HG02943 (cell line): ENCODE measurements at regions not wholly inside any gene's neighbourhood (a gene's known extent, or its start where the extent isn't known, plus 50 kb on each side); places are given as distances from the start of the nearest gene placed in this dataset.
"Not testable (repeated sequence)": the region's sequence is repeated elsewhere in the genome, so short reads cannot be mapped to it uniquely, and the experiment has no call there.

ENCODE experiments used
- ATAC-seq: cut with Tn5 transposase; IDR thresholded peaks from one replicate; pipeline ENCODE4 v1.9.1; 2021; ENCODE audit warnings: mild to moderate bottlenecking, low read depth, moderate library complexity; ENCODE audit not compliant: unreplicated experiment

DNA sequence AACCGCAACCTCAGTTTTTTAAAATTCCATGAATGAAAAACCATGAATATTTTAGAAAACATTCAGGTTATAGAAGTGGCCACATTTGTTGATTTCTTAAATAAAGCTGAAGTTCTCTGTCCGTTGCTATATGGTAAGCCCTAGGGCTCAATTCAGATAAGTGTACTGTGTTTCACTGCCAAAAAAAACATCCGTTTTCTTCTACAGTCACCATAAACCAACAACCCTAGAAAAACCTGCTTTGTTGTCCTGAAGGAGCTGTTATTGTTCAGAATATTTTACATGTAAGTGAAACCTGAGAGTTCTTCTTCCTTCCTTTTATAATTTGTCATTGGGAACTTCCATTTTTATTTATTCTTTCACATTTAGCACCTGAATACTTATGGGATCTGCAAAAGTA lies 274.1 kb downstream of the TFAP2A start:
- ATAC-seq, result no peak

DNA sequence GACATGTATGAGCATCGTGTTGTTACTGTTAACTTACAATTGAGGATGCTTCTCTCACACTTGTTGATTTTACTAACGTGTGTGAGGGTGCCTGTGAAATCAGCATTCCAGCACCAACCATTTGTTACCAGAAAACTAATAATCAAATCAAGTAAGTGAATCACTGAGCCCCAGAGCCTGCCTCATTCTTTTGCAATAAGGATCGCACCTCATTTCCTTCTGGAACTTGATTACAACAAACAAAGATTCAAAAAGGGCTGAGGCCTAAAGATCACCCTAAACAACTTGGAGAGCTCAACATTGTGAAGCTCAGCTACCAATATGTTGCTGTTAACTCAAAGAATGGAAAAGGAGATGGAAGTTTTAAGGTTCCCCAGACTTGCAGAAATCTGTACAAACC lies 274.7 kb downstream of the TFAP2A start:
- ATAC-seq, result no peak

DNA sequence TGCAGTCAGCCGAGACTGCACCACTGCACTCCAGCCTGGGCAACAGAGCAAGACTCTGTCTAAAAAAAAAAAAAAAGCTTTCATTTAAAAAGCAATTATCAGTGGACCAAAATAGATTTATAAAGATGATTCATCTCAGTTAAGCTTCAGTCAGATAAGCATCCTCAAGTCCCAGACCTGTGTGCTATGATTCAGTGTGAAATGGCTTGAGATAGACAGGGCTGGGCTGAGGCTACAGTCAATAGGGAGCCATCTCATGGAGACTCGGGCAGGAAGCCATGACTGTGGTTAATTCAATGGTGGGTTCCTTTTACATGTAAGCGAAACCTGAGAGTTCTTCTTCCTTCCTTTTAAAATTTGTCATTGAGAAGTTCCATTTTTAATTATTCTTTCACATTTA lies 276.0 kb downstream of the TFAP2A start:
- ATAC-seq, result no peak

DNA sequence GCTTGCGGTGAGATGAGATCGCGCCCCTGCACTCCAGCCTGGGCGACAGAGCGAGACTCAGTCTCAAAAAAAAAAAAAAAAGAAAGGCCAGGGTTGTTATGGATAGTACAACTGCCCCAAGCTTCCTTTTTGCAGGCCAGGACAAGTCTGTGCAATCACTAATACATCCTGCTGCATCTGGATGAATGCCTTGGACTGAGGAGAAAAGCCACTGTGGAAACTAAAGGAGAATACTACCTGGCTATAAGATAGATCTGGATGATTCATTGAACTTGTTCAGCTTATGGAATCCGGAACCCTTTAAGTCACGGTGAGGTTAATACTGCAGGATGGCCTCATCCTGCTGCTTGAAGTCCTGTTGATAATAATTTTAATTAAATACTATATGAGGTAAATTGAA lies 278.2 kb downstream of the TFAP2A start:
- no peak for ATAC-seq

DNA sequence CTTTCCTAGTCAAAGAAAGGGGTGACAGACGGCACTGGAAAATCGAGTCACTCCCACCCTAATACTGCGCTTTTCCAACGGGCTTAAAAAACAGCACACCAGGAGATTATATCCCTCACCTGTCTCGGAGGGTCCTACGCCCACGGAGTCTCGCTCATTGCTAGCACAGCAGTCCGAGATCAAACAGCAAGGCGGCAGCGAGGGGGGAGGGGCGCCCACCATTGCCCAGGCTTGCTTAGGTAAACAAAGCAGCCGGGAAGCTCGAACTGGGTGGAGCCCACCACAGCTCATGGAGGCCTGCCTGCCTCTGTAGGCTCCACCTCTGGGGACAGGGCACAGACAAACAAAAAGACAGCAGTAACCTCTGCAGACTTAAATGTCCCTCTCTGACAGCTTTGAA lies 280.7 kb downstream of the TFAP2A start:
- not testable (repeated sequence) for ATAC-seq

DNA sequence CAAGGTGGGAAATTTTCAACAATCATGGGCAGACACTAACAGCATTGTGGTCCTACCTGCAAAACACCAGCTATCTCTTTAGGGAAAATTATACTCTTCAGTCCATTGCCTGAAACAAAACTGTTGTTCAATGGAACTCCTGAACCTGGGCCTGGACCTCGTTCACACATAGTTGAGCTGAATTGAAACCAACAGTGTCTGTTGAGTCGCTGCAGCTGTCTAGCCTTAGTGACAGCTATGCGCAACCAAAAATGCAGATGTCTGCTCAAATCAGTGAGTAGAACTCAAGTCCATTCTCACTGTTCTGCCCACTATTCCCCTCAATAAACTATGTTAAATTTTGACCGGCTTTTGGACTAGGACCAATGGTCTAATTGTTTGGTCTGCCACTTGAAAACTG lies 286.2 kb downstream of the TFAP2A start:
- no peak for ATAC-seq

DNA sequence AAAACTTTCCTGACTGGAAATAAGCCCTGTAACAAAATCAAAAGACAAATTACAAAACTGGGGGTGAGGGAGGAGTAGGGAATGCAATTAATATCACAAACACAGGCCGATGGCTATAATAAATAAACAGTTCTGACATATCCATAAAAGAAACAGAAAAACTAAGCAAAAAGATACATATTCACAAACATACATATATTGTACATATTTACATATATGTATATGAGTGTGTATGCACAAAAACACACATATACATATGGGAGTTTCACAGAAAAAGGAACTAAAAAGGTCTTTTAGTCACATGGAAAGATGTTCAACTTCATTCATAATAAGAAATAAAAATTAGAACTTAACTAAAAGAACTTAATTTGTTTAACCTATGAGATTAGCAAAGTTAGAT lies 292.7 kb downstream of the TFAP2A start:
- ATAC-seq, result no peak

DNA sequence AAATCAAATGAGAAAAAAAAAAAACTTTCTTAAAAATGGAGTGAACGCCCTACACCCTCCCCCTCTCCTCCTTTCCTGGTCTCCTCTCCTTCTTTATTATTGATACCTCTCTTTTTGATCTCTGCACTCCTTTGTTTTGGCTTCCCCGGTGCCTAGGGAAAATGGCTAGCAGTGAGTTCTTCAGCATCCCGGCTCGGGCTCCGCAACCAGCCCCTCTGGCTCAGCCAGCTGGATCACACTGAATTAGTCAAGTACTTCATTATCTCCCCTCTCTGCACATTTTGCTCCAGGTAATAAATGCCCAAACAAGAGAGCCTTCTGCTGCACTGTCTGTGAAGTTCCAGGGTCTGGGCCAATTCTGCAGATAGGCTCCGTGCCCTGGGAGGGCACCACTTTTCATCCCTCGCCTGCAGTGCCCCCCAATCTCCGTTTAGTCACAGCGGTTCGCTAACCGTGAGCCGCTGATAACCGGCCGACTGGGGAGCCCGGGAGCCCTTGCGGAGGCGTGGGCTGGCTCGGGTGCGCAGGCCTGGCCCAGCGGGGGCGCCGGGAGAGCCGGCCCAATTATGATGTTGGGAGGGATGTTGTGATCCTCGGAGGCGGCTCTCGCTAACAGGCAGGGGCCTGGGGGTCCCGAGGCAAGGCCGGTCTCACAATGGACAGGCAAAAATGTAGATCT lies 301.9 kb downstream of the TFAP2A start:
- ATAC-seq, result no peak

DNA sequence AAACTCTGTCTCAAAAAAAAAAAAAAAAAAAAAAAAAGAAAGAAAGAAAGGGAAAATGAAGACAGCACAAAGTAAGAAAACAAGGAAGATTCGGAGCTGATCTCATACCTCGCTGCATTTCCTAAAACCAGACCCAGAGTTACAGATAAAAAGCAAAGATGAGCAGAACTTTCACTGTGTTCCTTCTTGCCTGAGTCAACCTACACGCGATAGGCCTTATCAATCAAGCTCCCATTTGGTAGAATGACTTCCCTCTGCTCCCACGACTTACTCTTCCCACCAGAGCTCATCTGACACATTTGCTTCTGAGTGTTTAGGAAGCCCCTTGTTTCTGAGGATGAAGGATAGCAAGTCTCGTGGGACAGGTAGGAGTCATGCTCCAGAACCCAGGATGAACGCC lies 302.9 kb downstream of the TFAP2A start:
- no peak for ATAC-seq

DNA sequence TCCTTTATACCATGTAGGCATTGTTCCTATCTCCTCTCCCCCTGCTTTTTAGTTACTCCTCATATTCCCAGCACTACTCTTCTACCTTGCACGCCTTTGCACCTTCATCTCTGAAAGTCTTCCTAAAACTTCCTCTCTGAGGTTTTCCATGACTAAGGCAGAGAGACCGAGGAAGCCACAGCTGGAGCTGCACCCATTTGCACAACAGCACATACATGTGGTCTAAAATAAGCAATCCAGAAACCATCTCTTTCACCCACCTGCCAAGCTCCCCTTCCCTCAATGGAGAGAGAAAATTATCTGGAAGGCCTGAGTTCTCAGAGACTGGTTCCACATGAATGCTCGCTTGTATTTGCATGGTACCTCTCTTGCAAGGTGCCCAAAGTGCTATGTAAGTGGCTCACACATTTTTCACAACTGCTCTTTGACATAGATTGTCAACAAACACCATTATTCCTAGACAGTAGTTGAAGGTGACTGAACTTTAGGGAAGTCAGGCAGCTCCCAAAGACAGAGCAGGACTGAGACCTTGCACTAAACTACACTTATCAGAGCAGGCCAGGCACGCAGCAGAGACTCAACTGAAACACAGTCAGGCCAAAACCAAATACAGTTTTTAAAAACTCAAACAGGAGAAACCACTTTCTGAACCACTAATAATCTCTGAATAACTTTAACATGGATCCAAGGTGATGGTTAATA lies 313.2 kb downstream of the TFAP2A start:
- no peak for ATAC-seq

DNA sequence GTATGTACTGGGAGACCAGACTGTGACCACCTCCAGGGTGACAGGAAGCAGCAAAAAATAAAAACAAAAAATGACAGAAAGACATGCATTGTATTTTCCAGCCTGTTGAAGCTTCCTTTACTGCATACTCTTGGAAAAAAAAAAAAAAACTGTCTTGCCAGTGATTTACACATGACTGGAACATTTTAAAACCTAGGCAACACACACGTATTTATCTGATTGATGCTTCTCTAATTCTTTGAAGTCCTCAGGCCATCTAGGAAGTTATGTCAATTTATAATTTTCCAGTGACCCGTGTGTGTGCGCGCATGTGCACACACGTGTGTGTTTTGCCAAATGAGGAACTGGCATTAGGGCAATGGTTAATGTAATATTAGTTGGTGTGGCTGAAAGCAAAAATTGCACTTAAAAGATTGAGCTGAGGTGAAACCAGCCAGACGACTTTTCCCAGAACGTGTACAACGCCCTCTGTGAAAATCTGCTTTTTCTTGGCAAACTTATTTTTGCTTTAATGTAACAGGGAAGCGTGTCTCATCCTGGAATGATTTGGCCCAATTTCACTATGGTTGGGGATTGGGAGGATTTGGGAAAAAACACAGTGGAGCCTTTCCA lies 315.2 kb downstream of the TFAP2A start:
- ATAC-seq, result no peak

DNA sequence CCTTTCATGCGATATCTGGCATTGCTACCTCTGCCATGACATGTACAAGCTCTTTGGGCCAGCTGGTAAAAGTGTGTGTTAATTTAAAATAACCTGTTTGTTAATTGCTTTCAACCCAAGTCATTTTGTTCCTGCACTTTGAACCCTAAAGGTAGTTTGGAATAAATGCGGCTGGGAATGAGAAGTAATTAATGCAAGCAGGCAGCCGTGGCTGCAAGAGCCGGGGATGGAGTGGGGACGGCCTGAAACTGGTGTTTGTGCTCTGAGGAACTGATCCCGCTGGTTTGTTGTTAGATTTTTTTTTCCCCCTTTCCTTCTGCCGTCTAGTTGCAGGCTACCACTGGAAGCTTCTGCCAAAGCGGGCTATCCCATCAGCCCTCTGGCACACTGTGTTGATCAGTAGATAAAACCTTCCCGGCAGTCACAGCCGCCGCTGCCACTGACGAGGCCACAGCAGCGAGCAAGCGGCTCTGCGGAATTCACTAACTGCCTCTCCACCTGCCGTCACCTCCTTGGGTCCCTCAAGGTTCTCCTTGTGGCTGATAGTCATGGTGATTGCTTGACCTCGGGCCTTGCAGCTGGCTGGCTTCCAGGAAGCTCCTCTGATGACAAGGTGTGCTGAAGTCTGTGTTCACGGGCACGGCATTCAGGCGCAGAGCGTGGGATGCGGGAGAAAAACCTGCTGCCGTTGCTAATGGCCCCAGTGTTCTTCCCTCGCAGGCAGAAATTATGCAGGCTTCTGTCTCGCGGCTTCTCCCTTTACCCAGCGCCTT lies 315.9 kb downstream of the TFAP2A start:
- ATAC-seq, result no peak

DNA sequence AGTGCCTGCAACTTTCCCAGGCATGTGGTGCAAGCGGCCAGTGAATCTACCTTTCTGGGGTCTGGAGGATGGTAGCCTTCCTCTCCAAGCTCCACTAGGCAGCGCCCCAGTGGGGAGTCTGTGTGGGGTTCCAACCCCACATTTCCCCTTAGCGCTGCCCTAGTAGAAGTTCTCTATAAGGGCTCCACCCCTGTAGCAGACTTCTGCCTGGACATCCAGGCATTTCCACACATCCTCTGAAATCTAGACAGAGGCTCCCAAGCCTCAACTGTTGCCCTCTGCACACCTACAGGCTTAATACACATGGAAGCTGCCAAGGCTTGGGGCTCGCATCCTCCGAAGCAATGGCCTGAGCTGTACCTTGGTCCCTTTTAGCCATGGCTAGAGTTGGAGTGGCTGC lies 321.6 kb downstream of the TFAP2A start:
- ATAC-seq, result no peak

DNA sequence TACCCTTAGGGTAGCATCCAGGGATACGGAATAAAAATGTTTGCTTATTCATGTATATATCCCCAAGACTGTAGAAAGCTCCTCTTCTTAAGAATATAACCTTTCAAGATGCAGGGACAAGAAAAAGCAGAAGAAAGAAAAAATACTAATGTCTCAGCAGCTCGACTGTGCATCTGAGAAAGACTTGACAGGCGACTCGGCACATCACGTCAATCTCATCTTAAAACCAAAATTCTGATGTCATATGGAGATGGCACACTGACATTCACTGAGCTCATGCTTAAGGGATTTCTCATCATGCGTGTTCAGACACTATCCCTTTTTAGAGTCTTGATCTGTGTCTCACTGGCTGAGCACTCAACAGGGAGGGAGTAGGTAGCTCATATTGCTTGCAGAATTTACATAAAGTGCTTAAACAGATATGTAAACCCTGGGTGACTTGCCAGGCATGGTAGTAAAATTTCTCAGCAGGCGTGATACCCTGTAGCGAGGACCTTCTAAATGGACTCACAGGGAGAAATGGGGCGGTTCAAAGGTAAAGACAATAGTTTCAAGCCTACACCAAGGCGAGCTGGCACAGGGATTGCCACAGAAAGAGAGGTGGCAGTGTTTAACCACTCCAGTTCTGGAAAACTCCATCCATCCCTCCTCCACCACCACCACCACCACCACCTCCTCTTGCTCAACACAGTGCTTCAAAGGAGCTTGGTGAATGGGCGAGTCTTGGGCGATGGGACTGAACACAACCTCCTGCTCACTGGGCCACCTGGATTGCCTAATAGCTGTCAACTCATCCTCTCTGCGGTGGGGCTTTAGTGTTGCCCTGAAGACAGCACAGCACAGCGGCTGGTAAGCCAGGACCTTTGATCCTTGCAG lies 330.5 kb downstream of the TFAP2A start:
- ATAC-seq, result no peak

DNA sequence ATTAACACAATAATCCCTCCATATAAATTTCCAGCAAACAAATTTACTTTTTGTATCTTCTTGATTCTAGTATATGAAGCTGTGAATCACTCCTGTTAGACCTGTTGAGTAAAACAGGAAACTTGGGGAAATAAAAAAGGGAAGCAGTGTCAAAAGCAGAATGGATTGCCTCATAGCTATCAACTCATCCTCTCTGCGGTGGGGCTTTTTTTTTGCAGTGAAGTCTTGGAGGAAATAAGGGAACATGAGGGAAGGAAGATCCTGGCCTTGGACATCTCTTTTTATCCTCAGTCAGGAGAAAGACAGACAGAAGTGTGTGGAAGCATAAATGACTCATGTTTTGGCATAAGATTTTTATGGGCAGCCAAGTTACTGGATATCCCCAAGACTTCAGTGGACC lies 332.5 kb downstream of the TFAP2A start:
- no peak for ATAC-seq

DNA sequence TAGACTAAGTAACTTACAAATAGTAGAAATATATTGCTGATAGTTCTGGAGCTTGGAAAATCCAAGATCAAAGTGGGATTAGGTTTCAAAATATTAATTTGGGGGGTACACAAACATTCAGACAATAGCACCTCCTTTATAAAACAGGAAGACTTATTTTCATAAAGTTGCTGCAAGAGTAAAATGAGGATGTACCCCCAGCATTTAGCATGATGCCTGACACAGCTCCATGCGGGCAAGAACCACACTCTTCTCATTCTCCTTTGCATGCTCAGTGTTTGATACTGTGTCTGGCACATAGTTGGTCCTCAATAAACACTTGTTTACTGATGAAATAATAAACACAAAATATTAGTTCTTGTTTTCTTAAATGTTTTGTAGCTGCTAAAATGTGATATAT lies 332.9 kb downstream of the TFAP2A start:
- no peak for ATAC-seq

DNA sequence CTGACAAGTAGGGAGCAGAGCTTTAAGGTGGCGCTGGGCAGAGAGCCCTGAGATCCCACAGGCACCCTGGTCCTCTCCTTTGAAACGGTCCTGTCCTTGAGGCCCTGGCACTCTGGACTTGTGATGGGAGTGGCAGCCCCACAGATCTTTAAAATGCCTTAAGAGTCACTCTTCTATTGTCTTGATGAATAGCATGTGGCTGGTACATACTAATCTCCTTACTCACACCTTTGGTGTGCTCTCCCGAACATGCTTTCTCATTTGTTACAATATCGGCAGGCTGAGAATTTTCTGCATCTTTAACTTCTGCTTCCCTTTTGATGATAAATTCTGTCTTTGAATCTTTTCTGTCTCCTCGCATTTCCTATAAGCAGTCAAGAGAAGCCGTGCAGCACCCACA lies 333.8 kb downstream of the TFAP2A start:
- ATAC-seq, result no peak

DNA sequence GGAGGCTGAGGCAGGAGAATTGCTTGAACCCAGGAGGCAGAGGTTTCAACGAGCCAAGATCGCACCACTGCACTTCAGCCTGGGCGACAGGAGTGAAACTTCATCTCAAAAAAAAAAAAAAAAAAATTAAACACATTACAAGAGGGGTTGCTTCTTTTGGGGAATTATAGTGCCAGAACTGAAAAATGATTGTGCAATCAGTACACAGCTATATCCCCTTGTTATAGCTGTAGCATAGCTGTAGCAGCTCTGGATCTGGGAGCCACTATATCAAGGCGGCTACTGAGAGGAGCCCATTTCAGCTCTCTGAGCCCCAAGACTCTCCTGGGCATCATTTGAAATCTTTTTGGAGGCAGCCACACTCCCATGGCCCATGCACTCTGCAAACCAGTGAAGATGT lies 334.3 kb downstream of the TFAP2A start:
- no peak for ATAC-seq

DNA sequence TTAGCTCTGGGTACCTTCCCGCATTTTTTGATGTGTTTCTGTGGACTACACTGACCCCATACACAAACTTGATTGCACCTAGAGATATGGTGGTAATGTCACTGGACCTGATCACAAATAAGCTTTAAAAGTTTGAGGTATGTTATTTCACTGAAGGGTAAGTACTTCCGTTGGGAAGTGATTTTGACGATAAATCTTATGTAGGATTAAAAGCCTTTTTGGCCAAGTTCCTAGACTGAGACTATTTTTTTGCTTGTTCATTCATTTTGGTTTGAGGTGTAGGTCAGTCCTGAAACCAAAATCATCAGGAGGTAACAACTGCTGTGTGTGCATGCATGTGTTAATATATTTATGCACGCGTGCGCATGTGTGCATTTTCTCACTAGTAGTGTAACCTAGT lies 336.3 kb downstream of the TFAP2A start:
- ATAC-seq, result no peak

DNA sequence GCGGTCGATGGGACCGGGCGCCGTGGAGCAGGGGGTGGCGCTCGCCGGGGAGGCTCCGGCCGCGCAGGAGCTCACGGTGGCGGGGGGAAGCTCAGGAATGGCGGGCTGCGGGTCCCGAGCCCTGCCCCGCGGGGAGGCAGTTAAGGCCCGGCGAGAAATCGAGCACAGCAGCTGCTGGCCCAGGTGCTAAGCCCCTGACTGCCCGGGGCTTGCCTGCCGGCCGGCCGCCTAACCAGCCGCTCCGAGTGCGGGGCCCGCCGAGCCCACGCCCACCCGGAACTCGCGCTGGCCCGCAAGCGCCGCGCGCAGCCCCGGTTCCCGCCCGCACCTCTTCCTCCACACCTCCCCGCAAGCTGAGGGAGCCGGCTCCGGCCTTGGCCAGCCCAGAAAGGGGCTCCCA lies 340.1 kb downstream of the TFAP2A start:
- not testable (repeated sequence) for ATAC-seq
